ENCODE measurements at regions not wholly inside any gene's neighbourhood (a gene's known extent, or its start where the extent isn't known, plus 50 kb on each side); places are given as distances from the start of the nearest gene placed in this dataset.

DNA sequence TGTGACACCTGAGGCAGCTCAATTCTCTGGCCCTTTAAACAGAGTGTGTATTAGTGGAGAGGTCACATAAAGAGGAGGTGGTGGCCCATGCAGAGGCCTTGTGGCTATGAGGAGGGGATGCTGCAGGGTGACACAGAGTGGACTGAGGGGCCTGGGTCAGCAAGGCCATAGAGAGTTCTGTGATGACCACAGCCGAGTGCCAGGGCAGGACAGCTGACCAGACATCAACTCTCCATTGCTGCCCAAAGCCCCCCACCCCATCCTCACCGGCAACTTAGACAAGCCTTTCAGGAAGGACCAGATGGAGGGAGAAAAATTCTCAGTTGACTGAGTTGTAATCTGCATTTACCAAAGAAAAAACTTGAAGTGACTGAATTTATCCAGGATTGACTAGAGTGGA, 378.1 kb downstream of the RPS24 start:
- ChIA-PET CTCF (no interaction called here), POLR2A (ENCODE audit: unreplicated experiment) (no interaction called here)
- intact Hi-C loops (cut with micrococcal nuclease; ENCODE audit: unreplicated experiment): no loop called here
- Histone ChIP-seq H3K27ac (no peak overlapping the region), H4K20me1 (ENCODE audit: insufficient read depth) (no peaks in the 10 kb centered on the region), H3K36me3 (ENCODE audit: low read depth) (no peaks in the 10 kb centered on the region), H2AFZ (no peak overlapping the region), H3K4me3 (no peak overlapping the region), H3K9me3 (ENCODE audit: insufficient read depth, low read depth) (no peaks in the 10 kb centered on the region), H3K9me2 (ENCODE audit: insufficient read depth) (no peaks in the 10 kb centered on the region), H3K4me1 (replicated peaks; ENCODE audit: insufficient read depth) (peaks cover 14% of the 10 kb centered on the region), H3K27me3 (ENCODE audit: insufficient read depth, low read depth) (0 out of 2 replicates have a peak, but pooled peaks cover 17% of the 10 kb centered on the region), H3K4me2 (no peak overlapping the region), H3K79me2 (ENCODE audit: low read depth) (no peaks in the 10 kb centered on the region), H3F3A (ENCODE audit: insufficient read depth, low read depth) (peaks cover 12% of the 10 kb centered on the region)
- no peak for TF ChIP-seq EZH2 (IDR thresholded peaks at IDR 0.05; ENCODE audit: low read depth)
- TF ChIP-seq, protein P1, sequence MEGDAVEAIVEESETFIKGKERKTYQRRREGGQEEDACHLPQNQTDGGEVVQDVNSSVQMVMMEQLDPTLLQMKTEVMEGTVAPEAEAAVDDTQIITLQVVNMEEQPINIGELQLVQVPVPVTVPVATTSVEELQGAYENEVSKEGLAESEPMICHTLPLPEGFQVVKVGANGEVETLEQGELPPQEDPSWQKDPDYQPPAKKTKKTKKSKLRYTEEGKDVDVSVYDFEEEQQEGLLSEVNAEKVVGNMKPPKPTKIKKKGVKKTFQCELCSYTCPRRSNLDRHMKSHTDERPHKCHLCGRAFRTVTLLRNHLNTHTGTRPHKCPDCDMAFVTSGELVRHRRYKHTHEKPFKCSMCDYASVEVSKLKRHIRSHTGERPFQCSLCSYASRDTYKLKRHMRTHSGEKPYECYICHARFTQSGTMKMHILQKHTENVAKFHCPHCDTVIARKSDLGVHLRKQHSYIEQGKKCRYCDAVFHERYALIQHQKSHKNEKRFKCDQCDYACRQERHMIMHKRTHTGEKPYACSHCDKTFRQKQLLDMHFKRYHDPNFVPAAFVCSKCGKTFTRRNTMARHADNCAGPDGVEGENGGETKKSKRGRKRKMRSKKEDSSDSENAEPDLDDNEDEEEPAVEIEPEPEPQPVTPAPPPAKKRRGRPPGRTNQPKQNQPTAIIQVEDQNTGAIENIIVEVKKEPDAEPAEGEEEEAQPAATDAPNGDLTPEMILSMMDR (conservative IDR thresholded peaks at IDR 0.05): no peak
- DNase-seq: no peak
- no TSS peak for BruUV-seq (replicated peaks)

DNA sequence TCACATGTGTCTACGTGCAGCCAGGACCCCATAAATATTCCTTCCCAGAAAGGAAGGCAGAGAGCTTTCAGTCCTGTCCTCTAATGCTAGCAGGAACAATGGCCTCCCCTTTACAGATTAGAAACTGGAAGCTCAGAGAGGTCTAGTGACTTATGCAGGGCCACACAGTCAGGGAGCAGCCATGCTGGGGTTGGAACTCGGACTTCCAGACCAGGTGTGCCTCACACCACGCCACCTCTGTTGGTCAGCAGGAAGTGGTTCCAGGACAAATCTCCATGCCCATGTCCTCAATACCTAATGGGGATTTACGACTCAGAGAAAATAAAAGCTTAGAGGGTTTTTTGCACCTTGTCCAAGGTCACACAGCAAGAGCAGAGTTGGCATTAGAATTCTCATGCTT, 378.9 kb downstream of the RPS24 start:
- no TSS peak for BruUV-seq (replicated peaks)
- H3K4me3 ChIP-seq: no peak overlapping the region
- POLR2A ChIA-PET (ENCODE audit: unreplicated experiment): no interaction called here
- no peak for DNase-seq
- H3K4me2 ChIP-seq: no peak overlapping the region
- no peak overlapping the region for H3K27ac ChIP-seq
- intact Hi-C loops (cut with micrococcal nuclease; ENCODE audit: unreplicated experiment): no loop called here
- TF ChIP-seq EZH2 (IDR thresholded peaks at IDR 0.05; ENCODE audit: low read depth): no peak
- TF ChIP-seq, protein P1 (conservative IDR thresholded peaks at IDR 0.05): no peak
- H2AFZ ChIP-seq: no peak overlapping the region
- H4K20me1 ChIP-seq (ENCODE audit: insufficient read depth): no peaks in the 10 kb centered on the region
- H3K36me3 ChIP-seq (ENCODE audit: low read depth): no peaks in the 10 kb centered on the region
- H3K27me3 ChIP-seq (ENCODE audit: insufficient read depth, low read depth): 0 out of 2 replicates have a peak, but pooled peaks cover 8% of the 10 kb centered on the region
- peaks cover 20% of the 10 kb centered on the region for H3F3A ChIP-seq (ENCODE audit: insufficient read depth, low read depth)
- H3K4me1 ChIP-seq (replicated peaks; ENCODE audit: insufficient read depth): peaks cover 23% of the 10 kb centered on the region
- H3K9me2 ChIP-seq (ENCODE audit: insufficient read depth): no peaks in the 10 kb centered on the region
- CTCF ChIA-PET: no interaction called here
- no peaks in the 10 kb centered on the region for H3K9me3 ChIP-seq (ENCODE audit: insufficient read depth, low read depth)
- no peaks in the 10 kb centered on the region for H3K79me2 ChIP-seq (ENCODE audit: low read depth)

DNA sequence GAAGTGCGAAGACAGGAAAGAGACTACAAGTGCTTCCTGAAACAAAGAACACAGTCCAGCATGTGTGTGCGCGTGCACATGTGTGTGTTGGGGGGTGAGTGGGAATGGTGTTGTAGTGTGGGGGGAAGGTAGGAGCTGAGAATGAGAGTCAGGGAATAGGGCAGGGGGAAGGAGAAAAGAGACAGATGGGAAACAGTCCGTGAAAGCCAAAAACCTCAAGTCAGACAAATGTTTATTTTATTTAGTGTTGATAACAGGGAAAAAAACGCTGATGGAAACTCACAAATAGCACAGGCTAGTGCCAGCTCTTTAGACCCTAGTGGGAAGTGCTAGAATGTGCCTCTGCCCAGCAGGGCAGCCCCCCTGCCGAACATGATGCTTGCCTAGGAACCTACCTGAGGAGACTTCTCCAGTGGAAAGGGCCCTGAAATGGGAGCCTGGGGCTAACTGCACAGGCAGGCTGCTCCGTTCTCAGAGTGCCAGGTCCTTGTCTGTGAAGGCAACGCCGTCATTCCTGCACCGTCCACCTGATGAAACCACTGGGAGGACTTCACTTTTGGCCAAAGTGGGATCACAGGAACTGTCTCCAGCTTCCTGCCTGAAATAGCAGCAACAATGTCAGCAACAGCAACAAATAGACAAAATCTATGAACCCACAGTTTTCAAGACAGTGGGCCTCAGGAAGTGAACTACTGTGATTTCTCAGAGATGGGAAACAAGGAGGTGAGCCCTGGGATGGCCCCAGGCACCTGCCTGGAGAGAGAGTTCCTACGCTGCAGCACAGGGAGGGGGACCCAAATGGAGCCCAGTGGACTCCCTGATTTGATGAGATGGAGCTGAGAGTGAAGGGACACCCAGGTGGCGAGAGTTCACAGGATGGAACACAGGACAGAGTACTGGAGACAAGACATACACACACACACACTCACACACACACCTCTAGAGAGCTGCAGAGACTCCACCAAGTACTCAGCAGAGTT, 379.7 kb downstream of the RPS24 start:
- Histone ChIP-seq H3K36me3 (ENCODE audit: low read depth) (no peaks in the 10 kb centered on the region), H3K4me1 (replicated peaks; ENCODE audit: insufficient read depth) (peaks cover 25% of the 10 kb centered on the region), H3K4me2 (no peak overlapping the region), H3K27ac (no peak overlapping the region), H4K20me1 (ENCODE audit: insufficient read depth) (no peaks in the 10 kb centered on the region), H3F3A (ENCODE audit: insufficient read depth, low read depth) (peaks cover 21% of the 10 kb centered on the region), H3K27me3 (ENCODE audit: insufficient read depth, low read depth) (0 out of 2 replicates have a peak, but pooled peaks cover under 1% of the 10 kb centered on the region), H2AFZ (no peak overlapping the region), H3K9me3 (ENCODE audit: insufficient read depth, low read depth) (no peaks in the 10 kb centered on the region), H3K4me3 (no peak overlapping the region), H3K79me2 (ENCODE audit: low read depth) (no peaks in the 10 kb centered on the region), H3K9me2 (ENCODE audit: insufficient read depth) (no peaks in the 10 kb centered on the region)
- POLR2A ChIA-PET (ENCODE audit: unreplicated experiment): no interaction called here
- no peak for DNase-seq
- CTCF ChIA-PET: interaction anchor here (0.7 kb wide), 1 partner anchor 200 kb away, joined by 5 read pairs; no protein-coding TSS in a partner anchor
- BruUV-seq (replicated peaks): no TSS peak
- TF ChIP-seq, protein P1 (conservative IDR thresholded peaks at IDR 0.05): no peak
- no peak for TF ChIP-seq EZH2 (IDR thresholded peaks at IDR 0.05; ENCODE audit: low read depth)
- intact Hi-C loops (cut with micrococcal nuclease; ENCODE audit: unreplicated experiment): no loop called here

Data from PC-9 (cell line).